BLaER1 (cell line): ENCODE measurements at regions not wholly inside any gene's neighbourhood (a gene's known extent, or its start where the extent isn't known, plus 50 kb on each side); places are given as distances from the start of the nearest gene placed in this dataset.

Experiments
- H3K27ac ChIP-seq: shearing (Covaris generic); formaldehyde crosslinking; 2 replicates; pipeline ENCODE4 v1.8.1; 2022
- H3K27me3 ChIP-seq: shearing (Covaris generic); formaldehyde crosslinking; 2 replicates; pipeline ENCODE4 v1.8.1; 2022
- H3K36me3 ChIP-seq: shearing (Covaris generic); formaldehyde crosslinking; 2 replicates; pipeline ENCODE4 v1.8.1; 2022
- H3K4me1 ChIP-seq: shearing (Covaris generic); formaldehyde crosslinking; 2 replicates; pipeline ENCODE4 v1.8.1; 2022
- H3K4me2 ChIP-seq: shearing (Covaris generic); formaldehyde crosslinking; 2 replicates; pipeline ENCODE4 v1.8.1; 2022
- H3K4me3 ChIP-seq: shearing (Covaris generic); formaldehyde crosslinking; 2 replicates; pipeline ENCODE4 v1.8.1; 2022
- H3K9ac ChIP-seq: shearing (Covaris generic); formaldehyde crosslinking; 2 replicates; pipeline ENCODE4 v1.8.1; 2022
- H3K9me3 ChIP-seq: shearing (Covaris generic); formaldehyde crosslinking; 2 replicates; pipeline ENCODE4 v1.8.1; 2022
- H4K20me1 ChIP-seq: shearing (Covaris generic); formaldehyde crosslinking; 2 replicates; pipeline ENCODE4 v1.8.1; 2022
- Cebpa-rat ChIP-seq: shearing (Covaris generic); IDR thresholded peaks from 2 replicates; pipeline ENCODE4 v1.8.1; 2022

DNA sequence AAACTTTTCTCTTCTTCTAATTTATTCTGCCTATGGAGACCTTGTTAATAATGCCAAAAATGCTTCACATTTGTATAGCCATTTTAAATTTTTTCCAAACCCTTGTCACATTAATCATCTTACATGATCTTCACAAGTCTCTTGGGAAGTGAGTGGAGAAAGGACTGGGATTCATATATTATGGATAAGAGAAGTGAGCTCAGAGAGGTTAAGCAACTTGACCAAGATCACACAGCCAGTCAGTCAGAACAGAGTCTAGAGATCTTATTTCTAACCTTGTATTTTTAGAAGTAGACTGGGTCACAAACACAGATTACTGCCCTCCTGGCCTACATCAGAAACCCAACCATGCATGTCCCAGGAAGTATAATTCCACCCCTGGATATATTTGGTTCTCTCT is 218.0 kb upstream of the ADRA1B start:
- H4K20me1 ChIP-seq, result no peaks in the 10 kb centered on the region
- no peak for TF ChIP-seq Cebpa-rat
- no peak overlapping the region for H3K9ac ChIP-seq
- H3K4me1 ChIP-seq, result peaks cover 33% of the 10 kb centered on the region
- H3K4me3 ChIP-seq, result no peak overlapping the region
- H3K27me3 ChIP-seq, result no peaks in the 10 kb centered on the region
- no peaks in the 10 kb centered on the region for H3K36me3 ChIP-seq
- H3K9me3 ChIP-seq, result no peaks in the 10 kb centered on the region; the same call in 1 of the 2 replicates
- H3K4me2 ChIP-seq, result peak overlapping the region; percentile 64
- H3K27ac ChIP-seq, result no peak overlapping the region

DNA sequence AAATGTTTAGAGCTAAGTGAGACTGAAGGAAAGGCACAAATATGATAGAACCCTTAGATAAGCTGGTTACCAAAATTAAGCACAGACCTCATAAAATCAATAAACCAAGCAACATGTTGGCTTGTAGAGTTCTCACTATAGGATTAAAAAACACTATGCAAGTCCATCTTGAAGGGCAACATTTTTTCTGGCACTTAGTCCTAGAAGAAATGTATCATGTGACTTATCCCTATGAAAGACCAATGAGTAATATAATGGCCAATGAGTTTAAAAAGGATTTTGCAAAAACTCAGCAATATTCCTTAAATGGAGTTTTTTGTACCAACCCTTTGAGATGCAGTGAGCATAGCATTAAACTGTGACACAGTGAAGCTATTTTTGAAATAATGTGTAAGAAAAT is 216.3 kb upstream of the ADRA1B start:
- TF ChIP-seq Cebpa-rat, result no peak
- Histone ChIP-seq H3K36me3 (no peaks in the 10 kb centered on the region), H3K27me3 (no peaks in the 10 kb centered on the region), H3K4me2 (no peak overlapping the region), H3K9ac (no peak overlapping the region), H3K9me3 (no peaks in the 10 kb centered on the region), H4K20me1 (no peaks in the 10 kb centered on the region), H3K27ac (no peak overlapping the region), H3K4me3 (no peak overlapping the region), H3K4me1 (peaks cover 33% of the 10 kb centered on the region)

DNA sequence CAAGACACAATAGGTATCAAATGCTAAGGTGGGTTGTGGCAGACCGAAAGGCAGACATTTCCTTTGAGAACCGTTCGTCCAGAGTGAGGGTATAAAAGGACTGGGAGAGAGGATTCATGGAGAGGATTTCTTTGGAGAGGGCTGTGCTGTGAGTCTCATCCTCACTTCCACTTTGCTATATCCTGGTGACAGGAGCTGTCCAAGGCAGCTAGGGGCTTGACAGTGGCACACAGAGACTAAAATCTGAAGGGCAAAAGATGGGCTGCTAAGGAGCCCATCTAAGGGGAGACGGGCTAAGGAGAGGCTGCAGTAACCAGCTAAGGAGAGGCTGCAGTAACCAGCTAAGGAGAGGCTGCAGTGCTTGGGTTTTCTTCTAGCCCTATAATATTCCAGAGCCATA is 214.0 kb upstream of the ADRA1B start:
- no peaks in the 10 kb centered on the region for H4K20me1 ChIP-seq
- no peaks in the 10 kb centered on the region for H3K27me3 ChIP-seq
- H3K4me1 ChIP-seq, result peaks cover 18% of the 10 kb centered on the region
- H3K36me3 ChIP-seq, result no peaks in the 10 kb centered on the region
- H3K9me3 ChIP-seq, result no peaks in the 10 kb centered on the region
- H3K9ac ChIP-seq, result no peak overlapping the region
- H3K4me2 ChIP-seq, result no peak overlapping the region
- H3K27ac ChIP-seq, result no peak overlapping the region
- no peak for TF ChIP-seq Cebpa-rat
- H3K4me3 ChIP-seq, result no peak overlapping the region

DNA sequence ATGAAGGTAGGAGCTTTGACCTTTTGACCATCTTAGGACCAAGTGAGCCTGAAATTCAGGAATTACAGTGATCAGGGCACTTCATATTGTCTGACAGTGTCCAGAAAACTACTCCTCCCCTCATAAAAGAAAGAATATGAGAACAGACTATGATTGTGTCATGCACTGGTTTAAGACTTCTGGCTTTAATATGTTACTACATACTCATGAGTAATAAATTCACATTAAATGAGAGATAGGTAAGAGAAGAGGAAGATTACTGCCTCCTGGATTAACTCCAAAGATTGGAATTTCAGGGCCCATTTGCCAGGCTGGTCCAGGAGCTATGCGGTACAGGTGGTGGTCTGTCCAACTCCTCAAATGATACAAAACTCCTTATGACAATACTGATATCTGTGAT is 213.5 kb upstream of the ADRA1B start:
- no peak overlapping the region for H3K9ac ChIP-seq
- no peak overlapping the region for H3K4me3 ChIP-seq
- H3K4me2 ChIP-seq, result no peak overlapping the region
- peaks cover 4% of the 10 kb centered on the region for H3K9me3 ChIP-seq
- no peaks in the 10 kb centered on the region for H3K36me3 ChIP-seq
- no peak overlapping the region for H3K27ac ChIP-seq
- peaks cover 13% of the 10 kb centered on the region for H3K4me1 ChIP-seq
- no peaks in the 10 kb centered on the region for H4K20me1 ChIP-seq
- no peak for TF ChIP-seq Cebpa-rat
- H3K27me3 ChIP-seq, result no peaks in the 10 kb centered on the region

DNA sequence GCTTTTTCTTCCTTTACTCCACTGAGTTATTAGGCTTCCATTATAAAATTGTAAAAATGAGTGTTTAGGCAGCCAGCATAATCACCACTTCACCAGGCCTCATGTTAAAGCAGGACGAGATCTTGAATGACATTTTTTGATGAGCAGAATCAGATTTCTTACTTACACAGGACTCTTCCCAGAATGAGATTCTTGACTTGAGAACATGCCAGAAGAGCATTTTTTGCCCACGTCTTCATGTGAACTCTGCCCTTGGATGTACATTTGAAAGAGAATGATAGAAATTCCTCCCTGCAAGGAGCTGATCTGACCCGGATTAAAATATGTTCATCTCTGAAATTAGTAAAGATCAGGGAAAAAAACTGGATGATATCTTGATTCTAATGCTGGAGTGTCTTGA is 212.1 kb upstream of the ADRA1B start:
- Histone ChIP-seq H3K9me3 (peaks cover 10% of the 10 kb centered on the region), H3K9ac (no peak overlapping the region), H4K20me1 (no peaks in the 10 kb centered on the region), H3K36me3 (no peaks in the 10 kb centered on the region), H3K27ac (no peak overlapping the region), H3K4me3 (no peak overlapping the region), H3K4me2 (no peak overlapping the region), H3K4me1 (no peaks in the 10 kb centered on the region), H3K27me3 (no peaks in the 10 kb centered on the region)
- no peak for TF ChIP-seq Cebpa-rat

DNA sequence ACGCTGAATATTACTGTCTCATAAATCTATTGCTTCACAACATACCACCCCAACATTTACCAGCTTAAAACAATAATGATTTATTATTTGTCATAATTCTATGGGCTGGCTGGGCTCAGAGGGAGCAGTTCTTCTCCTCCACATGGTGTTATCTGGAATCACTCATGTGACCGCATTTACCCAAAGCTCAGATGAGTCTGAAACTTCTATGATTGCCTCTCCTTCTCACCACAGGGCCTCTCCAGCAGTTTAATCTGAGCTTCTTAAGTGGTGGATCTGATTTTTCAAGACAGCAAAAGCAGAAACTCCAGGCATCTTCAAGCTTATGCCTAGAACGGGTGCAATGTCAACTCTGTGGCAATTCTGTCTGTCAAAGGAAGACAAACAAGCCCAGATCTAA is 210.3 kb upstream of the ADRA1B start:
- no peak overlapping the region for H3K4me3 ChIP-seq

DNA sequence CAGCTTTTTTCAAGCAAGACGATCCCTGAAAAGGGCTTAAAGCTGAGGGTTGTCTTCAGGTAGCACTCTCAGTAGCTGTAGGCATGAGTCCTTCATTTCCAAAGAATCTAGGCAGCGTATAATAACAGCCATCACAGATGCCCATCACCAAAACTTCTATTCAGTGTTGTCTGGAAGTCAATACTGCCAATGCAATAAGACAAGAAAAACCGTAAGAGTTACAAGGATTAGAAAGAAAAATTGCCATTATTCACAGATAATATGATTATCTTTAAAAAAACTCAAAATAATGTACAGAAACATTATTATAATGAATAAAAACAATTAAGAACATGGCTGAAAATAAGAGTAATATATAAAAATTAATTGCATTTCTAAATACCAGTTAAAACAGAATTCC is 208.2 kb upstream of the ADRA1B start:
- H3K4me2 ChIP-seq, result no peak overlapping the region
- TF ChIP-seq Cebpa-rat, result no peak
- H3K4me3 ChIP-seq, result no peak overlapping the region
- no peaks in the 10 kb centered on the region for H4K20me1 ChIP-seq
- no peak overlapping the region for H3K9ac ChIP-seq
- no peaks in the 10 kb centered on the region for H3K4me1 ChIP-seq
- H3K27ac ChIP-seq, result no peak overlapping the region
- H3K27me3 ChIP-seq, result no peaks in the 10 kb centered on the region
- H3K36me3 ChIP-seq, result no peaks in the 10 kb centered on the region
- H3K9me3 ChIP-seq, result peaks cover 10% of the 10 kb centered on the region

More for the DNA sequence above, 210.3 kb upstream of the ADRA1B start:
- Histone ChIP-seq H3K9me3 (peaks cover 10% of the 10 kb centered on the region), H3K27me3 (no peaks in the 10 kb centered on the region), H3K4me1 (no peaks in the 10 kb centered on the region), H4K20me1 (no peaks in the 10 kb centered on the region), H3K9ac (no peak overlapping the region), H3K4me2 (no peak overlapping the region), H3K36me3 (no peaks in the 10 kb centered on the region), H3K27ac (no peak overlapping the region)
- TF ChIP-seq Cebpa-rat, result no peak

DNA sequence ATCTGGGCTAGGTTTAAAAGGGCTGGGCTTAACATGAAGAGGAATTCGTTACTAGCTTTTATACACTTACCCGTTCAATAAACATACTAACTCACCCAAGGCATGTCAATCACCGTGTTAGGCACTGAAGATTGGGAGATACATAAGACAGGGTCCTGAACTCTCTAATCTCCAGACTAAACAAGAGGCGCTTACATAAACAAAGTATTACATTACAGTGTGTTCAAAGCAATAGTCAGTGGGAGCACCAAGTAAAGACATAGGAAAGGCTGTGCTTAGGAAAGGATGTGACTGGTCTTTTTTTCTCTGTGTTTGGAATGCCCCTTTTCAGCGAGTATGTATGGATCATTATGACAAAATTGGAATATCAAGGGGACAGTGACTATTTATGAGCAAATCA is 203.6 kb upstream of the ADRA1B start:
- no peaks in the 10 kb centered on the region for H4K20me1 ChIP-seq
- no peak overlapping the region for H3K4me3 ChIP-seq
- H3K36me3 ChIP-seq, result no peaks in the 10 kb centered on the region
- no peak for TF ChIP-seq Cebpa-rat
- no peak overlapping the region for H3K27ac ChIP-seq
- H3K9ac ChIP-seq, result no peak overlapping the region
- H3K4me2 ChIP-seq, result no peak overlapping the region
- H3K27me3 ChIP-seq, result no peaks in the 10 kb centered on the region
- H3K4me1 ChIP-seq, result no peaks in the 10 kb centered on the region
- H3K9me3 ChIP-seq, result peaks cover 7% of the 10 kb centered on the region

DNA sequence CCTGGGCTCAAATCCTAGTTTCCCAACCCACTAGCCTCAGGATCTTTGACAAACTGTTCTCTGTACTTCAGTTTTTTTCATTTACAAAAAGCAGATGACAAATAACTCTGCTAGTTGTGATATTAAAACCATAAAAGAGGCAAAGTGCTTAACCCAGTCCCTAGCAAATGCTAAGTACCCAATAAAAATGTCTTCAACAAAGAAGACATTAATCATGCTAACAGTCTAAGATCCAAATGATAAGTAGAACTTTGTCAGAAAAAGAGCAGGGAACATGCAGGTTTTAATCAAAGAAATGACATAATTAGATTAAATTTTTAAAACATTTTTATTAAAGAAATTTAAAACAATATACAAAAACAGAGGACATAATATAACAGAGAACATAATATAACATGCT is 203.0 kb upstream of the ADRA1B start:
- Histone ChIP-seq H3K9ac (no peak overlapping the region), H3K4me1 (no peaks in the 10 kb centered on the region), H3K4me2 (no peak overlapping the region), H3K27me3 (no peaks in the 10 kb centered on the region), H3K9me3 (peaks cover 2% of the 10 kb centered on the region; the same call in 1 of the 2 replicates), H4K20me1 (no peaks in the 10 kb centered on the region), H3K36me3 (no peaks in the 10 kb centered on the region), H3K27ac (no peak overlapping the region), H3K4me3 (no peak overlapping the region)
- TF ChIP-seq Cebpa-rat, result no peak

DNA sequence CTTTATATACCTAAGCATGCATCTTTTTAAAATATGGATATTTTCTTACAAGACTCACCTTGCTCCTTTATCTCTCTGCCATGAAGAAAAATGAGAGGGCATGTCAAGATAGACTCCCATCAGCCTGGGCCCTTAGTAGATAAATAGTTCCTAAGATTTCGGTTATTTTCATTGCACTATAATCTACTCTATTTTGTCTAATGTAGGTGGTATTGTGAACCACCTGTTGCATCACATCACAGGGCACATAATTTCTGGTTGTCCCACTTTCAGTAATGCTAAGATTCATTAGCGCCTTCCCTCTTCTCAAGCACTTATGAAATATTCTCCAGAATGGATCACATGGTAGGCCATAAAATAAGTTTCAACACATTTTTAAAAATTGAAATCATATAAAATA is 202.5 kb upstream of the ADRA1B start:
- Histone ChIP-seq H3K9me3 (no peaks in the 10 kb centered on the region), H3K4me3 (no peak overlapping the region), H3K9ac (no peak overlapping the region), H3K4me1 (no peaks in the 10 kb centered on the region), H3K27me3 (no peaks in the 10 kb centered on the region), H3K36me3 (no peaks in the 10 kb centered on the region), H3K27ac (no peak overlapping the region), H4K20me1 (no peaks in the 10 kb centered on the region), H3K4me2 (no peak overlapping the region)
- no peak for TF ChIP-seq Cebpa-rat

DNA sequence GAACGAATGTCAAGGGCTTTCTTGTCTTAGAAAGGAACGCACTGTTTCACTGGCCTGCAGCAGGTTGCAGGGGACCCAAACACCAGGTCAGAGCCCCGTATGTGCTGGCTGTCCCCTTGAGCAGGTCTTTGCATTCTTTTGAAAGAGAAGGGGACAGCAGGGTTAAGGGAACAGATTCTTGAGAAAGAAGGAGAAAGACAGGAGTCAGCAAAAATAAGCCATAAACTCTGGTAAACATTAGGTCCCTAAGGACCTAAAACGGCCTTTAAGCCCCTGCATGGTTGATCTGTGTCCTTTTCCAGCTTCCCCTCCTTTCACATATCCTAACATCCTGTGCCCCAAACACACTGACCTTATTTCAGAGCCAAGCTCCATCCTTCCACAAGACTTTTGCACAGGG is 190.8 kb upstream of the ADRA1B start:
- H4K20me1 ChIP-seq, result no peaks in the 10 kb centered on the region
- no peak overlapping the region for H3K9ac ChIP-seq
- no peaks in the 10 kb centered on the region for H3K27me3 ChIP-seq
- no peak for TF ChIP-seq Cebpa-rat
- peak overlapping the region; percentile 35 for H3K4me2 ChIP-seq
- no peak overlapping the region for H3K4me3 ChIP-seq
- H3K4me1 ChIP-seq, result peaks cover 17% of the 10 kb centered on the region
- H3K9me3 ChIP-seq, result no peaks in the 10 kb centered on the region
- no peak overlapping the region for H3K27ac ChIP-seq
- H3K36me3 ChIP-seq, result no peaks in the 10 kb centered on the region
